AG09309 (cell line): ENCODE measurements at regions not wholly inside any gene's neighbourhood (a gene's known extent, or its start where the extent isn't known, plus 50 kb on each side); places are given as distances from the start of the nearest gene placed in this dataset.
A peak's percentile ranks its signal among the peaks of the same experiment; 100 is the strongest.
"Not testable (repeated sequence)": the region's sequence is repeated elsewhere in the genome, so short reads cannot be mapped to it uniquely, and the experiment has no call there.

Experiments used
- DNase-seq: peaks from one replicate; pipeline ENCODE4 v3.0.0-alpha.2; 2010; ENCODE audit warnings: low read depth
- H3K4me3 ChIP-seq: 2 replicates; pipeline ENCODE4 v1.5.1; 2011; ENCODE audit warnings: mild to moderate bottlenecking, low read depth, low read length, moderate library complexity; ENCODE audit not compliant: control insufficient read depth
- TF ChIP-seq, protein P1 (sequence below): IDR thresholded peaks from 2 replicates; pipeline ENCODE4 v1.5.1; 2011; ENCODE audit warnings: mild to moderate bottlenecking, low read depth, low read length, inconsistent platforms; ENCODE audit not compliant: insufficient read depth, control insufficient read depth; ENCODE audit errors: missing control alignments

DNA sequence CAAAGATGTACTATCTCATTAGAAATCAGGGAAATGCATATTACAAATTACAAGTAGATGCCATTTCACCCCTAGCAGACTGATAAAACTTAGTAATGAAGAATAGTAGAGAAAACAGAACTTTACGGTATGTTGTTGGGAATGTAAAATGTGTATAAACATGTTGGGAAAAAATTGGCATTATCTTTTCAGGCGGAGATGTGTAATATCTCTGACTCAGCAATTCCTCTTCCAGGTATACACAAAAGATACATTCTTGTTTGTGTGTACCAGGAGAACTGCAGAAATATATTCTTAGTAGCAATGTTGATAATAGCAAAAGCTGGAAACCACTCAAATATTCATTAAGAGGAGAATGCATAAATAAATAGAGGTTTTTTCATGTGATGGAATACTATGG lies 204.5 kb downstream of the LPIN1 start:
- DNase-seq = no peak
- TF ChIP-seq, protein P1, sequence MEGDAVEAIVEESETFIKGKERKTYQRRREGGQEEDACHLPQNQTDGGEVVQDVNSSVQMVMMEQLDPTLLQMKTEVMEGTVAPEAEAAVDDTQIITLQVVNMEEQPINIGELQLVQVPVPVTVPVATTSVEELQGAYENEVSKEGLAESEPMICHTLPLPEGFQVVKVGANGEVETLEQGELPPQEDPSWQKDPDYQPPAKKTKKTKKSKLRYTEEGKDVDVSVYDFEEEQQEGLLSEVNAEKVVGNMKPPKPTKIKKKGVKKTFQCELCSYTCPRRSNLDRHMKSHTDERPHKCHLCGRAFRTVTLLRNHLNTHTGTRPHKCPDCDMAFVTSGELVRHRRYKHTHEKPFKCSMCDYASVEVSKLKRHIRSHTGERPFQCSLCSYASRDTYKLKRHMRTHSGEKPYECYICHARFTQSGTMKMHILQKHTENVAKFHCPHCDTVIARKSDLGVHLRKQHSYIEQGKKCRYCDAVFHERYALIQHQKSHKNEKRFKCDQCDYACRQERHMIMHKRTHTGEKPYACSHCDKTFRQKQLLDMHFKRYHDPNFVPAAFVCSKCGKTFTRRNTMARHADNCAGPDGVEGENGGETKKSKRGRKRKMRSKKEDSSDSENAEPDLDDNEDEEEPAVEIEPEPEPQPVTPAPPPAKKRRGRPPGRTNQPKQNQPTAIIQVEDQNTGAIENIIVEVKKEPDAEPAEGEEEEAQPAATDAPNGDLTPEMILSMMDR = no peak

DNA sequence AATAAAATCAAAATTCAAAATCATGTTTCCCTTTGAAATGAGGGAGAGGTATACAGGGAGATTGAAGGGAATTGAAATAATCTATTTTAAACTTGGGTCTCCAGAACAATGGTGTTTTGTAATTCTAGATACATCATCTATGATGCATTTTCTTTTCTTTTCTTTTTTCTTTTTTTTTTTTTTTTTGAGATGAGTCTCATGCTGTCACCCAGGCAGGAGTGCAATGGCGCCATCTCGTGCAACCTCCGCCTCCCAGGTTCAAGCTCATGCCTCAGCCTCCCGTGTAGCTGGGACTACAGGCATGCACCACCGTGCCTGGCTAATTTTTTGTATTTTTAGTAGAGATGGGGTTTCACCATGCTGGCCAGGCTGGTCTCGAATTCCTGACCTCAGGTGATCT lies 205.1 kb downstream of the LPIN1 start:
- DNase-seq, H3K4me3 ChIP-seq: not testable (repeated sequence)

More for the DNA sequence above, 204.5 kb downstream of the LPIN1 start:
- no peak overlapping the region for H3K4me3 ChIP-seq

DNA sequence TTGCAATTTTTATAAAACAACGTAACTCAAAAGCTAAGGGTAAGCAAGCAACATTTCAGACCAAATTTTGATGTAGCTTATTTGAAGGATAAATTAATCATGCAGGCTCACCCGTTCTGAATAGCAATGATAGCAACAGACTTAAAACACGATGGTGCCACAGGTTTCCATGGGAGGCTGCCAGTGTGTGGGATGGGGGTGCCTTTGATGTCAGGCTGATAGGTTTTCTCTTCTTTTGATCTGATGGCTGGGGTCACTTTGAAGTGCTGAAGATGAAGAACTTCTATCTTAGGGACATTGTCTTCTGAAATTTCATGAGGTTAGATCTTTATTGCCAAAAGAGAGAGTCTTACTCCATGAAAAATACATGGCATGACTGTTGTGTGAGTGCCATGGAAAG lies 206.8 kb downstream of the LPIN1 start:
- TF ChIP-seq, protein P1 = no peak
- no peak overlapping the region for H3K4me3 ChIP-seq
- no peak for DNase-seq

DNA sequence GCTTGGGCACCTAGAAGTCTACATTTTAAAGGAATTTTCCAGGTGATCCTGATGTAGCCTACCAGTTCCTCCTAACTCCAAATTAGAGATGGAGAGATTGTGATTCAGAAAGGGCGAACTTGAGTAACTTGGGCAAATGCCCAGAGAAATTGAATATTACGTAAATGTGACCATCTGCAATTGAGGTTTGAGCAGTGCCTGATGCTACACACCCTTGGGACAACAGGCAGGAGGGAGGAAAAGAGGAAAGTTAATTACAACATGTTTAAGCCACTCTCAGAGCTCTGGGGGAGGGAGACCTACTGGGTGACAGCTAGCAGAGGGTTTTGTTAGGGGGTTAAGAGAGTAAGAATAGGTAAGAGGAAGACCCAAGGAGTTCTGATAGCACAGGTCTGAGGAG lies 208.9 kb downstream of the LPIN1 start:
- TF ChIP-seq, protein P1 = no peak
- H3K4me3 ChIP-seq = no peak overlapping the region
- peak; percentile 55 for DNase-seq

DNA sequence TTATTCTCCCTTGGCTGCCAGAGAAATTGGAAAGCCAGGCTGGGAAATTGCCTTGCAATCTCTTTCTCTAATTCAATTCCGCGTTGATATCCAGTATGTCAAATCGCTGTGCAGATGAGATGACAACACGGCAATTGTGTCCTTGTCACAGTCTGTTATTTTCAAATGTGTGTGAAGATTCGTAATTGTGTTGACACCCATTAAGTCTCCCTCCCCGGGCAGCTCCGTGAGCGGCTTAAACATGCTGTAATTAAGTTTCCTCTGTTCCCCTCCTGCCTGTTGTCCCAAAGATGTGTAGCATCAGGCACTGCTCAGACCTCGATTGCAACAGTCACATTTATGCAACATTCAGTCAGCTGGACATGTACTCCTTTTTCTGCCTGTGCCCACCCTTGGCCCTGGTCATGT lies 209.5 kb downstream of the LPIN1 start:
- no peak overlapping the region for H3K4me3 ChIP-seq
- DNase-seq = no peak
- TF ChIP-seq, protein P1 = no peak

DNA sequence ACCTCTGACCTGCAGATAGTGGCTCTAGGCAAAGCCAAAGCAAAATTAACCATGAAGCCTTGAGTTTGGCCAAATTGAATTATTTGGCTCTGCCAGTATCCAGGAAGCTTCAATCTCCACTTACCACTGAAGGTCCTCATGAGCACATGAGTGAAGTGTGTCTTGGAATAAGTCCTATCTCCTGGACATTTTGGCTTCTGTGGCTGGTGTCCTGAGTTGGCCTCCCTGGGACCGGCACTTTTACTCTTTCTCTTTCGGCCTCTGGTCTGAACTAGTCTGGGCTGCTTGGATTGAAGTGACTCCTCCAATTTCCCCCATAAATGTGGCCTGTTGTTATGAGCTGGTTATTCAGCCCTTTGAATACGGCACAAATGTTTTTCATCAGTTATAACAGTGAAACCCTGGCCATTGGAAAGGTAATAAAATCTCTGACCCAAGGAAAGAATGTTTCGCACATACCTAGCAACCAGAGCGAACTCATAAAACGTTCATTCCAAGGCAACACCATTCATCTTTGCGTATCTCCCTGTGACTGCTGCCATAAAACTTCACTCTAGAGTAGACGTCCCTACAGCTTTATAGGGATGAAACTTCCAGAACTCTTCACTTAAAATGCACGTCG lies 216.4 kb downstream of the LPIN1 start:
- no peak overlapping the region for H3K4me3 ChIP-seq
- TF ChIP-seq, protein P1 = no peak
- peak; percentile 73 for DNase-seq

DNA sequence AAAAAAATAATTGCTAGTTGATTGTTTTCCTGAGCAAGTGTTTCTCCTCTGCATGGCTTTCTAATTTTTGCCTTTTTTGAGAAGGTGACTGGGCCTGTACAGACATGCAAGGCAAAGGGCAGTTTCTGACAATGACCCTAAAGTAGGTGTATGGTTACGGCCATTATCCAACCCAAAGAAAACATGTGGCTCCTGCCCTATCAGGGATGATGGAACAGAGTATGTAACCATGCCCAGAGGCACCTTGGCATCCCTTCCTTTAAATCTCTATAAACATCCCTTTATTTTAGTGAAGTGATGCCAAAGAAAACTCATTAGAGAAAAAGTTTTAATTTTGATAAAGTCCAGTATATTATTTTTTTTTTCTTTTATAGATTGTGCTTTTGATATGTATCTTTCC lies 217.5 kb downstream of the LPIN1 start:
- TF ChIP-seq, protein P1 = no peak
- H3K4me3 ChIP-seq = no peak overlapping the region
- DNase-seq = no peak
